WTC11 (cell line): ENCODE measurements at regions not wholly inside any gene's neighbourhood (a gene's known extent, or its start where the extent isn't known, plus 50 kb on each side); places are given as distances from the start of the nearest gene placed in this dataset.
"Not testable (repeated sequence)": the region's sequence is repeated elsewhere in the genome, so short reads cannot be mapped to it uniquely, and the experiment has no call there.

ENCODE experiments used
- ATAC-seq: fragments of 200-7000 bp; cut with Tn5 transposase; 2 replicates; pipeline ENCODE4 v1.10.0; 2021; ENCODE audit warnings: mild to moderate bottlenecking, moderate library complexity
- CTCF ChIA-PET: fragments of 300-600 bp; sonication (Branson Sonifier 250); formaldehyde crosslinking; loops from one replicate; lab custom pipeline; 2021; ENCODE audit warnings: antibody characterized with exemption; lab: Charles Lee
- POLR2A ChIA-PET: fragments of 350-600 bp; sonication (Branson Sonifier 250); formaldehyde crosslinking; loops from one replicate; lab custom pipeline; 2021; ENCODE audit warnings: antibody characterized with exemption; lab: Charles Lee
- DNase-seq: peaks from one replicate; pipeline ENCODE4 v3.0.0; 2021; ENCODE audit warnings: low spot score
- H3K27ac Mint-ChIP-seq: 2 replicates; pipeline ENCODE4 v1.8.0; 2021; ENCODE audit warnings: mixed read lengths
- H3K27me3 Mint-ChIP-seq: 2 replicates; pipeline ENCODE4 v1.8.0; 2021; ENCODE audit warnings: low read depth, mild to moderate bottlenecking, moderate library complexity, mixed read lengths
- H3K36me3 Mint-ChIP-seq: 2 replicates; pipeline ENCODE4 v1.8.0; 2021; ENCODE audit warnings: mixed read lengths
- H3K4me1 Mint-ChIP-seq: 2 replicates; pipeline ENCODE4 v1.8.0; 2022; ENCODE audit warnings: mixed read lengths
- H3K4me3 Mint-ChIP-seq: 2 replicates; pipeline ENCODE4 v1.8.0; 2021; ENCODE audit warnings: mild to moderate bottlenecking, moderate library complexity, mixed read lengths
- H3K9me3 Mint-ChIP-seq: 2 replicates; pipeline ENCODE4 v1.8.0; 2021; ENCODE audit warnings: mixed read lengths
- CREB1 ChIP-seq: sonication (generic); formaldehyde crosslinking; IDR thresholded peaks from 2 replicates; pipeline ENCODE4 v1.8.0; 2023; ENCODE audit warnings: mild to moderate bottlenecking, missing genetic modification reagents
- FOXK1 ChIP-seq: sonication (generic); formaldehyde crosslinking; IDR thresholded peaks from 2 replicates; pipeline ENCODE4 v1.8.0; 2022; ENCODE audit warnings: mild to moderate bottlenecking, moderate library complexity, missing genetic modification reagents
- FOXP4 ChIP-seq: sonication (generic); formaldehyde crosslinking; IDR thresholded peaks from 2 replicates; pipeline ENCODE4 v1.8.0; 2022; ENCODE audit warnings: mild to moderate bottlenecking, missing genetic modification reagents
- GRHL2 ChIP-seq: fragments of 250-450 bp; sonication (Bioruptor Pico); IDR thresholded peaks from 2 replicates; pipeline ENCODE4 v1.8.0; 2022; ENCODE audit warnings: mild to moderate bottlenecking, moderate library complexity; ENCODE audit not compliant: insufficient replicate concordance, severe bottlenecking
- HMGA2 ChIP-seq: fragments of 250-450 bp; sonication (Bioruptor Pico); IDR thresholded peaks from 2 replicates; pipeline ENCODE4 v1.4.0; 2021; ENCODE audit warnings: mild to moderate bottlenecking, moderate library complexity
- HMGXB4 ChIP-seq: sonication (generic); formaldehyde crosslinking; IDR thresholded peaks from 2 replicates; pipeline ENCODE4 v1.8.1; 2023; ENCODE audit warnings: mild to moderate bottlenecking, moderate library complexity, missing genetic modification reagents
- IRF1 ChIP-seq: sonication (generic); formaldehyde crosslinking; IDR thresholded peaks from 2 replicates; pipeline ENCODE4 v1.8.0; 2023; ENCODE audit warnings: missing genetic modification reagents
- NFATC4 ChIP-seq: fragments of 250-450 bp; sonication (Bioruptor Pico); IDR thresholded peaks from 2 replicates; pipeline ENCODE4 v1.9.0; 2021; ENCODE audit warnings: mild to moderate bottlenecking
- SP1 ChIP-seq: sonication (generic); formaldehyde crosslinking; conservative IDR thresholded peaks from 2 replicates; pipeline ENCODE4 v1.8.1; 2022; ENCODE audit warnings: missing genetic modification reagents
- TCF7 ChIP-seq: sonication (generic); formaldehyde crosslinking; IDR thresholded peaks from 2 replicates; pipeline ENCODE4 v1.8.0; 2022; ENCODE audit warnings: mild to moderate bottlenecking, low read depth, missing genetic modification reagents, moderate library complexity
- ZNF138 ChIP-seq: sonication (generic); formaldehyde crosslinking; conservative IDR thresholded peaks from 2 replicates; pipeline ENCODE4 v1.8.1; 2022; ENCODE audit warnings: mild to moderate bottlenecking, moderate library complexity, missing genetic modification reagents
- ZNF263 ChIP-seq: sonication (generic); formaldehyde crosslinking; IDR thresholded peaks from 2 replicates; pipeline ENCODE4 v1.8.1; 2022; ENCODE audit warnings: low read depth, mild to moderate bottlenecking, moderate library complexity, missing genetic modification reagents
- ZNF281 ChIP-seq: sonication (generic); formaldehyde crosslinking; IDR thresholded peaks from 2 replicates; pipeline ENCODE4 v1.8.0; 2023; ENCODE audit warnings: mild to moderate bottlenecking, missing genetic modification reagents
- ZNF512 ChIP-seq: sonication (generic); formaldehyde crosslinking; IDR thresholded peaks from 2 replicates; pipeline ENCODE4 v1.8.1; 2022; ENCODE audit warnings: missing genetic modification reagents, borderline replicate concordance
- TF ChIP-seq, protein P1 (sequence below): fragments of 200-600 bp; IDR thresholded peaks from 2 replicates; pipeline ENCODE4 v1.8.0; 2022; ENCODE audit warnings: antibody characterized with exemption
- TF ChIP-seq, protein P2 (sequence below): sonication (generic); formaldehyde crosslinking; IDR thresholded peaks from 2 replicates; pipeline ENCODE4 v1.8.1; 2022; ENCODE audit warnings: mild to moderate bottlenecking, moderate library complexity, missing genetic modification reagents
- TF ChIP-seq, protein P3 (sequence below): sonication (generic); formaldehyde crosslinking; IDR thresholded peaks from 2 replicates; pipeline ENCODE4 v1.8.1; 2023; ENCODE audit warnings: mild to moderate bottlenecking, missing genetic modification reagents
- TF ChIP-seq, protein P4 (sequence below): sonication (generic); formaldehyde crosslinking; conservative IDR thresholded peaks from 2 replicates; pipeline ENCODE4 v1.8.1; 2022; ENCODE audit warnings: mild to moderate bottlenecking, missing genetic modification reagents

GRCh38 chr7:127473409-127473808, 80.9 kb upstream of the ZNF800 start (continued):
- no peak for TF ChIP-seq FOXK1 (CRISPR knock-in tag)

DNA sequence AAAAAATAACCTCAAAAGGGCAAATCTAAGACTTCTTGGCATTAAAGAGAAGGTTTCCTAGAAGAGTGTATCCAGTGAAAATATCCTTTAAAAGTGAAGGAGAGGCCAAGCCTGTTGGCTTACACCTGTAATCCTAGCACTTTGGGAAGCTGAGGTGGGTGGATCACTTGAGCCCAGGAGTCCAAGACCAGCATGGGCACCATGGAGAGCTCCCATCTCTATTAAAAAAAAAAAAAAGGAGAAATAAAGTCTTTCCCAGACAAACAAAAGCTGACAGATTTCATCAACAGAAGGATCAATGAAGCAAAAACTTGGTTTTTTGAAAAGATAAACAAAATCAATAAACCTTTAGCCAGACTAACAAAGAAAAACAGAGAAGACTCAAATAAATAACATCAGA, 67.6 kb upstream of the ZNF800 start:
- ChIA-PET CTCF (no interaction called here), POLR2A (no interaction called here)
- TF ChIP-seq ZNF281 (CRISPR knock-in tag): no peak
- TF ChIP-seq ZNF138 (CRISPR knock-in tag): no peak
- no peak for TF ChIP-seq FOXP4 (CRISPR knock-in tag)
- TF ChIP-seq GRHL2 (CRISPR knock-in tag): no peak
- TF ChIP-seq, protein P1, sequence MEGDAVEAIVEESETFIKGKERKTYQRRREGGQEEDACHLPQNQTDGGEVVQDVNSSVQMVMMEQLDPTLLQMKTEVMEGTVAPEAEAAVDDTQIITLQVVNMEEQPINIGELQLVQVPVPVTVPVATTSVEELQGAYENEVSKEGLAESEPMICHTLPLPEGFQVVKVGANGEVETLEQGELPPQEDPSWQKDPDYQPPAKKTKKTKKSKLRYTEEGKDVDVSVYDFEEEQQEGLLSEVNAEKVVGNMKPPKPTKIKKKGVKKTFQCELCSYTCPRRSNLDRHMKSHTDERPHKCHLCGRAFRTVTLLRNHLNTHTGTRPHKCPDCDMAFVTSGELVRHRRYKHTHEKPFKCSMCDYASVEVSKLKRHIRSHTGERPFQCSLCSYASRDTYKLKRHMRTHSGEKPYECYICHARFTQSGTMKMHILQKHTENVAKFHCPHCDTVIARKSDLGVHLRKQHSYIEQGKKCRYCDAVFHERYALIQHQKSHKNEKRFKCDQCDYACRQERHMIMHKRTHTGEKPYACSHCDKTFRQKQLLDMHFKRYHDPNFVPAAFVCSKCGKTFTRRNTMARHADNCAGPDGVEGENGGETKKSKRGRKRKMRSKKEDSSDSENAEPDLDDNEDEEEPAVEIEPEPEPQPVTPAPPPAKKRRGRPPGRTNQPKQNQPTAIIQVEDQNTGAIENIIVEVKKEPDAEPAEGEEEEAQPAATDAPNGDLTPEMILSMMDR: no peak
- no peak for TF ChIP-seq HMGXB4 (CRISPR knock-in tag)
- no peak for TF ChIP-seq HMGA2 (CRISPR knock-in tag)
- TF ChIP-seq CREB1: no peak
- TF ChIP-seq, protein P2, sequence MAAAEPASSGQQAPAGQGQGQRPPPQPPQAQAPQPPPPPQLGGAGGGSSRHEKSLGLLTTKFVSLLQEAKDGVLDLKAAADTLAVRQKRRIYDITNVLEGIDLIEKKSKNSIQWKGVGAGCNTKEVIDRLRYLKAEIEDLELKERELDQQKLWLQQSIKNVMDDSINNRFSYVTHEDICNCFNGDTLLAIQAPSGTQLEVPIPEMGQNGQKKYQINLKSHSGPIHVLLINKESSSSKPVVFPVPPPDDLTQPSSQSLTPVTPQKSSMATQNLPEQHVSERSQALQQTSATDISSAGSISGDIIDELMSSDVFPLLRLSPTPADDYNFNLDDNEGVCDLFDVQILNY: no peak
- no peak for TF ChIP-seq SP1 (CRISPR knock-in tag)
- TF ChIP-seq NFATC4 (CRISPR knock-in tag): no peak
- TF ChIP-seq ZNF263: no peak
- TF ChIP-seq, protein P3, sequence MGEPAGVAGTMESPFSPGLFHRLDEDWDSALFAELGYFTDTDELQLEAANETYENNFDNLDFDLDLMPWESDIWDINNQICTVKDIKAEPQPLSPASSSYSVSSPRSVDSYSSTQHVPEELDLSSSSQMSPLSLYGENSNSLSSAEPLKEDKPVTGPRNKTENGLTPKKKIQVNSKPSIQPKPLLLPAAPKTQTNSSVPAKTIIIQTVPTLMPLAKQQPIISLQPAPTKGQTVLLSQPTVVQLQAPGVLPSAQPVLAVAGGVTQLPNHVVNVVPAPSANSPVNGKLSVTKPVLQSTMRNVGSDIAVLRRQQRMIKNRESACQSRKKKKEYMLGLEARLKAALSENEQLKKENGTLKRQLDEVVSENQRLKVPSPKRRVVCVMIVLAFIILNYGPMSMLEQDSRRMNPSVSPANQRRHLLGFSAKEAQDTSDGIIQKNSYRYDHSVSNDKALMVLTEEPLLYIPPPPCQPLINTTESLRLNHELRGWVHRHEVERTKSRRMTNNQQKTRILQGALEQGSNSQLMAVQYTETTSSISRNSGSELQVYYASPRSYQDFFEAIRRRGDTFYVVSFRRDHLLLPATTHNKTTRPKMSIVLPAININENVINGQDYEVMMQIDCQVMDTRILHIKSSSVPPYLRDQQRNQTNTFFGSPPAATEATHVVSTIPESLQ (CRISPR knock-in tag): no peak
- no peak for TF ChIP-seq TCF7
- TF ChIP-seq IRF1 (CRISPR knock-in tag): no peak
- TF ChIP-seq, protein P4, sequence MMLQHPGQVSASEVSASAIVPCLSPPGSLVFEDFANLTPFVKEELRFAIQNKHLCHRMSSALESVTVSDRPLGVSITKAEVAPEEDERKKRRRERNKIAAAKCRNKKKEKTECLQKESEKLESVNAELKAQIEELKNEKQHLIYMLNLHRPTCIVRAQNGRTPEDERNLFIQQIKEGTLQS (CRISPR knock-in tag): no peak
- TF ChIP-seq ZNF512 (CRISPR knock-in tag): no peak
- no peak overlapping the region for H3K4me3 Mint-ChIP-seq
- no peaks in the 10 kb centered on the region for H3K36me3 Mint-ChIP-seq
- H3K27ac Mint-ChIP-seq: no peak overlapping the region
- DNase-seq (no peak), ATAC-seq (no peak)
- peaks cover 13% of the 10 kb centered on the region for H3K9me3 Mint-ChIP-seq
- peaks cover 39% of the 10 kb centered on the region for H3K27me3 Mint-ChIP-seq
- no peaks in the 10 kb centered on the region for H3K4me1 Mint-ChIP-seq

GRCh38 chr7:127451258-127451657, 58.8 kb upstream of the ZNF800 start:
- Mint-ChIP-seq H3K9me3 (peaks cover 29% of the 10 kb centered on the region), H3K27me3 (peaks cover 72% of the 10 kb centered on the region)
- H3K27ac Mint-ChIP-seq, H3K4me1 Mint-ChIP-seq, ATAC-seq, H3K36me3 Mint-ChIP-seq, H3K4me3 Mint-ChIP-seq, CTCF ChIA-PET, POLR2A ChIA-PET, DNase-seq: not testable (repeated sequence)
